ENCODE measurements at regions not wholly inside any gene's neighbourhood (a gene's known extent, or its start where the extent isn't known, plus 50 kb on each side); places are given as distances from the start of the nearest gene placed in this dataset.

DNA sequence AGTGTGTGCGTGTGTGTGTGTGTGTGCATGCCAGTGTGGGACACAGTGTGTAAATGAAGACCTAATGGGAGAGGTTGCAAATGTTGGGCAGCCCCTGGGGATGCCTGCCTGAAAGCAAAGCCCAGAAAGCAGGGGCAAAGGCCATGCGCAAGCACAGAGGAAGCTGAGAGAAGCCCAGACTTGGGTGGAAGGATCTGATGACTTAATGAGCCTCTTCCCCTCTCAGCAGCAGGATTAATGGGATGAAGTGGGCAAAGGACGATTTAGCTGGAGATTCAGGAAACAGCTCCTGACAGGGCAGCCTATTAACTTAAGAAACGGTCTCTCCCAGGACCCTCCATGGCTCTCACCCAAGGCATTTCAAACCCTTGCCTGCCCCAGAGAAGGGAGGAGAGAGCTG, 107.3 kb downstream of the EFNB1 start:
- TF ChIP-seq, protein P1, sequence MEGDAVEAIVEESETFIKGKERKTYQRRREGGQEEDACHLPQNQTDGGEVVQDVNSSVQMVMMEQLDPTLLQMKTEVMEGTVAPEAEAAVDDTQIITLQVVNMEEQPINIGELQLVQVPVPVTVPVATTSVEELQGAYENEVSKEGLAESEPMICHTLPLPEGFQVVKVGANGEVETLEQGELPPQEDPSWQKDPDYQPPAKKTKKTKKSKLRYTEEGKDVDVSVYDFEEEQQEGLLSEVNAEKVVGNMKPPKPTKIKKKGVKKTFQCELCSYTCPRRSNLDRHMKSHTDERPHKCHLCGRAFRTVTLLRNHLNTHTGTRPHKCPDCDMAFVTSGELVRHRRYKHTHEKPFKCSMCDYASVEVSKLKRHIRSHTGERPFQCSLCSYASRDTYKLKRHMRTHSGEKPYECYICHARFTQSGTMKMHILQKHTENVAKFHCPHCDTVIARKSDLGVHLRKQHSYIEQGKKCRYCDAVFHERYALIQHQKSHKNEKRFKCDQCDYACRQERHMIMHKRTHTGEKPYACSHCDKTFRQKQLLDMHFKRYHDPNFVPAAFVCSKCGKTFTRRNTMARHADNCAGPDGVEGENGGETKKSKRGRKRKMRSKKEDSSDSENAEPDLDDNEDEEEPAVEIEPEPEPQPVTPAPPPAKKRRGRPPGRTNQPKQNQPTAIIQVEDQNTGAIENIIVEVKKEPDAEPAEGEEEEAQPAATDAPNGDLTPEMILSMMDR (IDR thresholded peaks at IDR 0.05) = no peak
- TF ChIP-seq POLR2A (IDR thresholded peaks at IDR 0.05) = no peak
